ENCODE measurements at regions not wholly inside any gene's neighbourhood (a gene's known extent, or its start where the extent isn't known, plus 50 kb on each side); places are given as distances from the start of the nearest gene placed in this dataset.
A peak's percentile ranks its signal among the peaks of the same experiment; 100 is the strongest.

DNA sequence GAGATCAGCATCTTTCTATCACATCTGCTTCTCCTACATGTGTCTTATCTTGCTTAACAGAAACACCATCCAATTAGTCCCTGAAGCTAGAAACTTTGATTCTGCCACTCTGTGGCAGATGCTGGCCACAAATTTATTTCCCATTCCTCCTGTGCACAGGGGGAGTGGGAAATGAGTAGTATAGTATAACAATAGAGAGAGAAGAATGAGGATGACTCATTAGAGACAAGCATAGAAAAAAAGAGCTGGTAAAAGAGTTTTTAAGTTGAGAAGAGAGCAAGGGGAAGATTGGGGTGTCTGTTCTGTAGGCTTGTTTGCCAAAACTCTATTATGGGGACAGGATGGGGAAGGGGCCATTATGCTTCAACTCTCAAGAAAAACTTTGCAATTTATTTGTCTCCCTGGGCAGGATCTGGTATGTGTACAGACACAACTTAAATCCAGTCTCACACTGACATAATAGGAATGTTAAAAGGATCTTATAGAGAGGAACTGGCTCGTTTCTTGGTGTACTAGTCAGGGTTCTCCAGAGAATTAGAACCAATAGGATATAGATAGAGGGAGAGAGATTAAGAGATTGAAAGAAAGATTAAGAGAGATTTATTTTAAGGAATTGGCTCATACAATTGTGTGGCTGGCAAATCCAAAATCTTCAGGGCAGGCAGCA, 142.6 kb upstream of the CPSF6 start:
- DNase-seq (no peak), ATAC-seq (no peak)

DNA sequence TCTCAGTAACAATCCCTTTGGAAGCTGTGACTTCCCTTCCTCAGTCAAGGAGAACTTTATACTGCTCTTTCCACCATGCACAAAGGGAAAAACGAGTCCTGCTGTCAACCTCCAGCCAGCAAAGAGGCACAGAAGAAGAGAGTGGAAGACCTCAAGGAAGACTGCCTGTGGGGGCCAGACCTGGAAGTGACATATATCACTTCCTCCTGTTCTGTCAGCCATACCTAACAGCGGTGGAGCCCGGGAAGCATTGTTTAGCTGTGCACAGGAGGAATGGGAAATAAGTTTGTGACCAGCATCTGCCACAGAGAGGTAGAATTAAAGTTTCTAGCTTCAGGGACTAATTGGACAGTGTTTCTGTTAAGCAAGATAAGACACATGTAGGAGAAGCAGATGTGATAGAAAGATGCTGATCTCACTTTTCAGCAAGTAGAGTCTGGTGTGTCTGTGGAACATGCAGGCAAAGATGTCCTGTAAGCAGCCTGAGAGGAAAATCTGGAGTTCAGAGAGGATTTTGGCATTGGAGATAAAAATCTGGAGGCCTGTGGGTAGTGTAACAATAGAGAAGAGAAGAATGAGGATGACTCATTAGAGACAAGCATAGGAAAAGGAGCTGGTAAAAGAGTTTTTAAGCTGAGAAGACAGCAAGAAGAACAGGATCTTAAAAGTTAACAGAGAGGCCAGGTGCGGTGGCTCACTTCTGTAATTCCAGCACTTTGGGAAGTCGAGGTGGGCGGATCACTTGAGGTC, 141.6 kb upstream of the CPSF6 start:
- ATAC-seq (no peak), DNase-seq (no peak)

- peak; percentile 60 for ATAC-seq
Measured at GRCh38 chr12:69099201-69099837, 140.1 kb upstream of the CPSF6 start.

GRCh38 chr12:69101505-69101904, 137.9 kb upstream of the CPSF6 start:
- ATAC-seq (no peak), DNase-seq (no peak)

More at GRCh38 chr12:69099201-69099837, 140.1 kb upstream of the CPSF6 start:
- DNase-seq: no peak

- no peak for DNase-seq
- ATAC-seq: no peak
Measured at GRCh38 chr12:69102856-69103255, 136.5 kb upstream of the CPSF6 start.

- ATAC-seq: no peak
Measured at GRCh38 chr12:69105101-69105962, 134.0 kb upstream of the CPSF6 start.

GRCh38 chr12:69106482-69107118, 132.8 kb upstream of the CPSF6 start:
- no peak for DNase-seq
- ATAC-seq: no peak

More at GRCh38 chr12:69105101-69105962, 134.0 kb upstream of the CPSF6 start:
- no peak for DNase-seq

GRCh38 chr12:69107541-69107940, 131.8 kb upstream of the CPSF6 start:
- no peak for ATAC-seq
- DNase-seq: no peak

DNA sequence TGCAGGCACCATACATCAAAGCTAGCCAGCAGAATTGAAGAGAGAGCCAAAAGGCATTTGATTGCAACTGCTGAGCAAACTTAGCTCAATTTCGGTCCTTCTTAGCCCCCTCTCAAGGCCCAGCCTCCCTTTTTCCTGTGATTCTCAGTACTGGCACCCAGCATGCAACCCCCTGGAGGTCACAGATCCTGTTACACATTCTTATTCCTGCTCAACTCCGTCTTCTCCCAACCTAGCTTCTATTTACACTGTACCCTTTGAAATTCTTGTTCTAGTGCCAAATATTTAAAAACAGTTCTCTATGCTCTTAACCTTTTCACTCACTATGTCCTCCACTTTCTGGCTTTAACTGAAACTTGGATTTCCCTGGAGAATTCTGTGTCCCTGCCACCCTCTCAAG, 131.3 kb upstream of the CPSF6 start:
- ATAC-seq (no peak), DNase-seq (no peak)

DNA sequence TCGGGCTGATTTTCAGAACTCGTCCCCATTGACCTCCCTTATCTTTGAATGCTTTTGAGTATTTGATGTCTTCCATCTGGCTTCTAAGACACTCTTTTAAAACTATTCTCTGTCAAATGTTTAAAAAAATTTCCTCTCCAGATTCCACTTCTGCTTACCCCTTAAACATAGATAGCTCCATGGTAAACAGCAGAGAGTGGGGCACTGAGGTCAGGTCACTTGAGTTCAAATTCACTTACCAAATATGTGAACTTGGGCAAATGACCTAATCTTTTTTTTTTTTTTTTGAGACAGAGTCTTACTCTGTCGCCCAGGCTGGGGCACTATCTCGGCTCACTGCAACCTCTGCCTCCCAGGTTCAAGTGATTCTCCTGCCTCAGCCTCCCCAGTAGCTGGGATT, 126.8 kb upstream of the CPSF6 start:
- ATAC-seq: no peak

DNA sequence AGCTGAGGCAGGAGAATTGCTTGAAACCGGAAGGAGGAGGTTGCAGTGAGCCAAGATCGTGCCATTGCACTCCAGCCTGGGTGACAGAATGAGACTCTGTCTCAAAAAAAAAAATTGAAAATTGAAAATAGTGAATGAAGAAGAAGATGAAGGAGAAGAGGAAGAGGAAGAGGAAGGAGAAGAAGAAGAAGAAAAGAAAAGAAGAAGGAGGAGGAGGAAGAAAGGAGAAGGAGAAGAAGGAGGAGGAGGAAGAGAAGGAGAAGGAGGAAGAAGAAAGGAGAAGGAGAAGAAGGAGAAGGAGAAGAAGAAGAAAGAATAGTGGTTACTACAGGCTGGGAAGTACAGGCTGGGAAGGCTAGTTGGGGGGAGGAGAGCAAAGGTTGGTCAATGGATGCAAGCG, 124.3 kb upstream of the CPSF6 start:
- ATAC-seq (no peak), DNase-seq (no peak)

More for the DNA sequence above, 126.8 kb upstream of the CPSF6 start:
- no peak for DNase-seq

DNA sequence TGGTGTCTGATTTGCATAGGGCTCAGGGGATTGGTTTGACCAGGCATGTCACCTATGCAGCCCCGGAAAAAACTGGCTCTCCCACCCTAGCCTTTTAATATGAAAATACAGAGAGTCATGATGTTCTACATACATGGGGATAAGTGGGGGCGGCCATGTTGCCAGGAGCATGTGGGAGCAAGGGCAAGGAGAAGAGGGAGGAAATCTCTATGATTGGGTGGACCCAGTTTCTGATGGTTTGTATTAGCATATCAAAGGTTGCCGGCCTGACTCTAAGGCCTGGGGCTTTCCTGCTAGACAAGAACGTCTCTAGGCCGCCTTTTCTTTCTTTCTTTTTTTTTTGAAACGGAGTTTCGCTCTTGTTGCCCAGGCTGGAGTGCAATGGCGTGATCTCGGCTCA, 123.4 kb upstream of the CPSF6 start:
- ATAC-seq (no peak), DNase-seq (no peak)

DNA sequence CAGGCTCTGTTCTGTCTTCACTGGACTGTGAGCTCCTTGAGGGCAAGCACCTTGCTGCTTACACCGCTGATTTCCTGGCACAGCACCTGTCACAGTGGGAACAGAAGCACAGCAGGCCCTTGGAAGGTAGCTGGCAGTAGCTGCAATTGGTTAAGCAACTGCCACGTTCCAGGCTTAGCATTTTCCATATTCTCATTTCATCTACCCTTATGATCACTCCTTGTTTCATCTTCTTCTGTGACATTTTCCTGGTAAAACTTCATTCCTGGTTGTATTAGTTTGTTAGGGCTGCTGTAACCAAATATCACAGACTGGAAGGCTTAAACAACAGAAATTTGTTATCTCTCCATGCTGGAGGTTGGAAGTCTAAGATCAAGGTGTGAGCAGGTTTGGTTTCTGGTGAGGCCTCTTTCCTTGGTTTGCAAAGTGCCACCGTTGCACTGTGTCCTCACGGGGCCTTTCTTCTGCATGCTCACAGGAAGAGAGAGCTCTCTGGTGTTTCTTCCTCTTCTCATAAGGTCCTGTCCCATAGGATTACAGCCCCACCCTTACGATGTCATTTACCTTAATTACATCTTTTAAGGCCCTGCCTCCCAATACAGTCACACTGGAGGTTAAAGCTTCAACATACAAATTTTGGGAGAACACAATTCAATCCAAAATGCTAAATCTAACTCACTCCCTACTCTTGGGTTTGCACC, 121.7 kb upstream of the CPSF6 start:
- DNase-seq (no peak), ATAC-seq (no peak)

- ATAC-seq: no peak
Measured at GRCh38 chr12:69118516-69118915, 120.9 kb upstream of the CPSF6 start.

GRCh38 chr12:69119770-69120169, 119.6 kb upstream of the CPSF6 start:
- DNase-seq (no peak), ATAC-seq (no peak)

More at GRCh38 chr12:69118516-69118915, 120.9 kb upstream of the CPSF6 start:
- no peak for DNase-seq

DNA sequence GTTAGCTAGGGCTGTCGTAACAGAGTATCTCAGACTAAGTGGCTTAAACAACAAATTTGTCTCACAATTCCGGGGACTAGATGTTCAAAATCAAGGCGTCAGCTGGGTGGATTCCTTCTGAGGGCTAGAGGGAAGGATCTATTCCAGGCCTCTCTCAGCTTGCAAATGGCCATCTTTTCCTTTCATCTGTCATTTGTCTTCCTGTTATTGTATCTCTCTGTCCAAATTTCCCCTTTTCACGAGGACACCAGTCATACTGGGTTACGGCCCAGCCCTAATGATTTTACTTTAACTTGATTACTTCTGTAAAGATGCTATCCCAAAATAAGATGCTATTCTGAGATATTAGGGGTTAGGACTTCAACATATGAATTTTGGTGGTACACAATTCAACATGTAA, 119.0 kb upstream of the CPSF6 start:
- ATAC-seq (no peak), DNase-seq (no peak)

DNA sequence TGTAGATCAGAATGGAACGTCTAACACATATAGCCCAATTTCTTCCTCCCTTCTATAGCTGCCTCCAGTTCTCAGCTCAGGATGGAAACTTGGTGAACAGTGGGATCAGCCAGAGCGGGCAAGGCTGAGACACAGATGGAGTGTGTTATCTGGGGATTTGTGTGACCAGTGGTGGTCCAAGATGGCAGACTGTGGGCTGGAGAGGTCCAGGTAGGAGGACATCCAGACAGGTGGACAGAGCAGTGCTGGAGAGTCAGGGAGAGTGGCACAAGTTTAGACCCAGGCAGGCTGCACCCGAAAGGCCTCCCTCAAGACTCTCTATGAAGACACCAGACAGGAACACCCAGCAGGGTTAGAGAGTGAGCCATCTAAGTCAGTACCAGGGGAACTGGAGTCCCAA, 116.1 kb upstream of the CPSF6 start:
- no peak for ATAC-seq
- no peak for DNase-seq

DNA sequence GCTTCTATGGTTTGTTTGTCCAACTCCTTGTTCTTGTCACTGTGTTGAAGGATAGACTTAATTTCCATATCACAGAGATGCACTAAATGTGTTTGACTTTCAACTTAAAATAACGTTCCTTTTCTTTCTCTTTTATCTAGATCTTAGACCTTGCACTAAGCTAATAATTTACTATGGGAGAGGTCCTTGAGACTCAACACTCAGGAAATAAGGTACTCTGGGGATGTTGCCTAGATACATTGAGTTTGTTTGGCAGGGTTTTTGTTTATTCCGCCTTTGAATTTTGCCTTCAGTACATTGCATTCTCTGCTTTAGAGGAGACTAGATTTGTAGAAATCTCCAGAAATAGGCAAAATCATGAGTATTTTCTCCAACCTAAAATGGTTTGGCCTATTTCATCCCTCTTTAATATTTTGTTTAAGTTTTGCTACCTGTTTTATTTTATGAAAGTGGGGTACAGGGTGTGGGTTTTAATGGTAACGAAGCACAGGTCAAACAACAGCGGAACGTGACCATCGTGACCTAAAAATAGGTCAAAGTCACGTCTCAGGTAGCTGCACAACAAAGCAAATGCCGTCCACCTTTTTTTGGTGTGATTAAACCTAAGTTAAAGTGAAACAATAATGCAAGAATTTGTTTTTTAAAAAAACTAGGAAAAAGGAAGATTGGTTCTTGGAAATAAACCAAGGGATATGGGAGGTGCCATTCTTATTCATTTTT, 115.3 kb upstream of the CPSF6 start:
- ATAC-seq: no peak
- no peak for DNase-seq

- ATAC-seq: no peak
- no peak for DNase-seq
Measured at GRCh38 chr12:69129017-69129416, 110.4 kb upstream of the CPSF6 start.

- ATAC-seq (no peak), DNase-seq (no peak)
Measured at GRCh38 chr12:69129564-69129963, 109.8 kb upstream of the CPSF6 start.

DNA sequence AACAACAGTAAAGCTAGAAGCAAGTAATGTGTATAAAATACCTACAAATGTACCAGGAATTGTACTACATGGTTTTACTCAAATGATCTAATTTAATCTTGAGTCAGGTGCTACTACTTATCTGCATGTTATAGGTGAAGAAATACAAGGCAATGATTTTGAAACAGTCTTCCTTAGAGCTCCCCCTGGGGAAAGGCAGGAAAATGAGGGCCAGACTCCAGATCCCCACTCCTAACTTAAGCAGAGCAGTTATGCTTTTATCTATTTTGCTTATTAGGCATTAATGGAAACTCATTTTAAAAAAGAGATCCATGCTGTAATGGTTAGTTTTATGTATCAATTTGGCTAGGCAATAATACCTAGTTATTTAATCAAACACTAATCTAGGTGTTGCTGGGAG, 109.3 kb upstream of the CPSF6 start:
- ATAC-seq (no peak), DNase-seq (no peak)
